RCC 7860 (cell line): ENCODE measurements at regions not wholly inside any gene's neighbourhood (a gene's known extent, or its start where the extent isn't known, plus 50 kb on each side); places are given as distances from the start of the nearest gene placed in this dataset.
"Not testable (repeated sequence)": the region's sequence is repeated elsewhere in the genome, so short reads cannot be mapped to it uniquely, and the experiment has no call there.

Experiments
- DNase-seq: peaks from one replicate; pipeline ENCODE4 v3.0.0-alpha.2; 2015; ENCODE audit warnings: low spot score
- FAIRE-seq: peaks from 2 replicates; lab custom pipeline; 2012; peaks lifted over from hg19 to GRCh38; lab: Jason Lieb, UNC

- FAIRE-seq (no peak), DNase-seq (no peak)
Measured at GRCh38 chr15:69876064-69876940, 221.4 kb downstream of the TLE3 start.

GRCh38 chr15:69879963-69880362 lies 217.8 kb downstream of the TLE3 start:
- not testable (repeated sequence) for DNase-seq, FAIRE-seq

- FAIRE-seq (no peak), DNase-seq (no peak)
Measured at GRCh38 chr15:69880571-69881301, 217.0 kb downstream of the TLE3 start.

GRCh38 chr15:69881302-69881670 lies 216.4 kb downstream of the TLE3 start:
- DNase-seq (no peak), FAIRE-seq (no peak)

- no peak for DNase-seq
- no peak for FAIRE-seq
Measured at GRCh38 chr15:69881766-69882165, 216.0 kb downstream of the TLE3 start.

- no peak for FAIRE-seq
- no peak for DNase-seq
Measured at GRCh38 chr15:69883306-69883705, 214.4 kb downstream of the TLE3 start.

GRCh38 chr15:69885173-69885955 lies 212.4 kb downstream of the TLE3 start:
- FAIRE-seq (no peak), DNase-seq (no peak)

GRCh38 chr15:69887009-69887408 lies 210.7 kb downstream of the TLE3 start:
- DNase-seq: no peak
- FAIRE-seq: no peak

- FAIRE-seq (no peak), DNase-seq (no peak)
Measured at GRCh38 chr15:69887553-69887952, 210.2 kb downstream of the TLE3 start.

GRCh38 chr15:69888406-69888805 lies 209.3 kb downstream of the TLE3 start:
- no peak for FAIRE-seq

GRCh38 chr15:69891070-69891536 lies 206.6 kb downstream of the TLE3 start:
- DNase-seq (no peak), FAIRE-seq (no peak)

More at GRCh38 chr15:69888406-69888805, 209.3 kb downstream of the TLE3 start:
- no peak for DNase-seq

GRCh38 chr15:69891606-69892005 lies 206.1 kb downstream of the TLE3 start:
- DNase-seq: no peak
- no peak for FAIRE-seq

GRCh38 chr15:69892351-69892750 lies 205.4 kb downstream of the TLE3 start:
- DNase-seq (no peak), FAIRE-seq (no peak)

GRCh38 chr15:69893086-69893485 lies 204.6 kb downstream of the TLE3 start:
- DNase-seq (no peak), FAIRE-seq (no peak)

GRCh38 chr15:69893863-69894262 lies 203.9 kb downstream of the TLE3 start:
- no peak for FAIRE-seq
- no peak for DNase-seq

- FAIRE-seq (no peak), DNase-seq (no peak)
Measured at GRCh38 chr15:69895202-69895601, 202.5 kb downstream of the TLE3 start.

- FAIRE-seq: no peak
Measured at GRCh38 chr15:69896606-69897005, 201.1 kb downstream of the TLE3 start.

GRCh38 chr15:69897061-69897460 lies 200.7 kb downstream of the TLE3 start:
- DNase-seq (no peak), FAIRE-seq (no peak)

More at GRCh38 chr15:69896606-69897005, 201.1 kb downstream of the TLE3 start:
- DNase-seq: no peak

GRCh38 chr15:69897471-69898237 lies 200.1 kb downstream of the TLE3 start:
- FAIRE-seq: no peak
- no peak for DNase-seq

- DNase-seq: no peak
- no peak for FAIRE-seq
Measured at GRCh38 chr15:69898243-69898642, 199.5 kb downstream of the TLE3 start.
